ENCODE measurements at regions not wholly inside any gene's neighbourhood (a gene's known extent, or its start where the extent isn't known, plus 50 kb on each side); places are given as distances from the start of the nearest gene placed in this dataset.
A peak's percentile ranks its signal among the peaks of the same experiment; 100 is the strongest.

GRCh38 chr16:86768999-86769398 lies 190.7 kb downstream of the FOXL1 start:
- H3K9me3 ChIP-seq = peaks cover 0 to 6% (median 0%) of the 10 kb centered on the region in 12 donors
- intact Hi-C loops (cut with DNase I) = loop anchor here in 4 of 10 donors (10.0 kb wide), 3 partner anchors 156 to 286 kb away; partner anchors contain the start of gene FOXL1 (in 2 of the 4)
- ATAC-seq (no peak), DNase-seq (no peak)
- no peak overlapping the region for H3K4me3 ChIP-seq
- H3K27ac ChIP-seq = no peak overlapping the region
- WGBS, 4 donors = 78 to 87% (median 82%) methylated on average over 6 to 7 of the region's 7 CpGs
- H3K36me3 ChIP-seq = no peaks in the 10 kb centered on the region
- H3K27me3 ChIP-seq = peaks cover 0 to 24% (median 0%) of the 10 kb centered on the region in 9 donors
- TF ChIP-seq POLR2A (IDR thresholded peaks at IDR 0.05) (no peak), CTCF (IDR thresholded peaks at IDR 0.05) (no peak)
- peaks cover 0 to 3% (median 0%) of the 10 kb centered on the region in 12 donors for H3K4me1 ChIP-seq

GRCh38 chr16:86771506-86772460 lies 193.4 kb downstream of the FOXL1 start:
- no peak for ATAC-seq
- DNase-seq = no peak
- Histone ChIP-seq H3K27ac (no peak overlapping the region), H3K36me3 (no peaks in the 10 kb centered on the region), H3K4me1 (peaks cover 0 to 3% (median 0%) of the 10 kb centered on the region in 12 donors), H3K4me3 (no peak overlapping the region), H3K27me3 (peaks cover 0 to 21% (median 6%) of the 10 kb centered on the region in 9 donors), H3K9me3 (peaks cover 0 to 3% (median 0%) of the 10 kb centered on the region in 12 donors)
- WGBS, 4 donors = 70 to 79% (median 72%) methylated on average over 4 to 8 of the region's 8 CpGs
- intact Hi-C loops (cut with DNase I) = no loop called here
- TF ChIP-seq CTCF (IDR thresholded peaks at IDR 0.05) = no peak
- no peak for TF ChIP-seq POLR2A (IDR thresholded peaks at IDR 0.05)

- Histone ChIP-seq H3K27me3 (peaks cover 0 to 23% (median 6%) of the 10 kb centered on the region in 9 donors), H3K27ac (no peak overlapping the region), H3K9me3 (peaks cover 0 to 2% (median 0%) of the 10 kb centered on the region in 12 donors), H3K36me3 (no peaks in the 10 kb centered on the region), H3K4me1 (peaks cover 0 to 3% (median 0%) of the 10 kb centered on the region in 12 donors), H3K4me3 (no peak overlapping the region)
- DNase-seq (no peak), ATAC-seq (no peak)
- TF ChIP-seq CTCF (IDR thresholded peaks at IDR 0.05) = no peak
- no peak for TF ChIP-seq POLR2A (IDR thresholded peaks at IDR 0.05)
- 67 to 76% (median 73%) methylated on average over 13 to 16 of the region's 16 CpGs for WGBS, 4 donors
- intact Hi-C loops (cut with DNase I) = no loop called here
Measured at GRCh38 chr16:86772671-86773353, 194.5 kb downstream of the FOXL1 start.

- DNase-seq = peak in 1 of 5 donors; percentile 49
- H3K4me3 ChIP-seq = no peak overlapping the region
- WGBS, 4 donors = 58 to 68% (median 65%) methylated on average over 4 of the region's 4 CpGs
- TF ChIP-seq CTCF (IDR thresholded peaks at IDR 0.05) = no peak
- no peak for TF ChIP-seq POLR2A (IDR thresholded peaks at IDR 0.05)
- peaks cover 0 to 3% (median 0%) of the 10 kb centered on the region in 12 donors for H3K4me1 ChIP-seq
- no peak overlapping the region for H3K27ac ChIP-seq
- intact Hi-C loops (cut with DNase I) = no loop called here
- no peaks in the 10 kb centered on the region for H3K36me3 ChIP-seq
- peaks cover 0 to 23% (median 6%) of the 10 kb centered on the region in 9 donors for H3K27me3 ChIP-seq
- H3K9me3 ChIP-seq = peaks cover 0 to 2% (median 0%) of the 10 kb centered on the region in 12 donors
- ATAC-seq = peak in 3 of 4 donors; percentile 37 to 58 (median 38)
Measured at GRCh38 chr16:86773354-86773715, 195.0 kb downstream of the FOXL1 start.

All from heart left ventricle (tissue), 16 donors.